ENCODE measurements at regions not wholly inside any gene's neighbourhood (a gene's known extent, or its start where the extent isn't known, plus 50 kb on each side); places are given as distances from the start of the nearest gene placed in this dataset.

- TF ChIP-seq EZH2phosphoT487 (IDR thresholded peaks at IDR 0.05; ENCODE audit: borderline replicate concordance, low read depth, low read length), result no peak
- no peak for TF ChIP-seq CTCF (conservative IDR thresholded peaks at IDR 0.05; ENCODE audit: low read length)
These were observed 774.7 kb upstream of the ROBO1 start for GRCh38 chr3:80542456-80542855.
